GM10248 (cell line): ENCODE measurements at regions not wholly inside any gene's neighbourhood (a gene's known extent, or its start where the extent isn't known, plus 50 kb on each side); places are given as distances from the start of the nearest gene placed in this dataset.
A peak's percentile ranks its signal among the peaks of the same experiment; 100 is the strongest.

Source experiments
- CTCF ChIA-PET: fragments of 300-600 bp; sonication (Branson Sonifier 250); formaldehyde crosslinking; extraction: SDS; loops from one replicate; lab custom pipeline; 2021; ENCODE audit warnings: antibody characterized with exemption; lab: Yijun Ruan, JAX
- POLR2A ChIA-PET: fragments of 350-650 bp; sonication (Branson Sonifier 250); formaldehyde crosslinking; extraction: SDS; loops from one replicate; lab custom pipeline; 2020; ENCODE audit warnings: antibody characterized with exemption; lab: Yijun Ruan, JAX
- DNase-seq: peaks from one replicate; pipeline ENCODE4 v3.0.0; 2012; ENCODE audit errors: extremely low spot score
- CTCF ChIP-seq: IDR thresholded peaks from 2 replicates; pipeline ENCODE4 v1.5.1; 2012; ENCODE audit warnings: mild to moderate bottlenecking, low read depth; ENCODE audit errors: extremely low read depth, missing control alignments, control extremely low read depth

GRCh38 chr13:73428137-73428536 is 369.3 kb downstream of the KLF5 start:
- POLR2A ChIA-PET, result no interaction called here
- CTCF ChIA-PET, result no interaction called here
- no peak for DNase-seq
- no peak for TF ChIP-seq CTCF

GRCh38 chr13:73422973-73423372 is 364.2 kb downstream of the KLF5 start:
- ChIA-PET POLR2A (no interaction called here), CTCF (interaction anchor here (0.9 to 1.3 kb wide), 2 partner anchors 15 to 22 kb away, joined by 3 read pairs; no protein-coding TSS in a partner anchor)
- DNase-seq, result no peak
- TF ChIP-seq CTCF, result no peak

- ChIA-PET CTCF (interaction anchor here (1.1 to 1.2 kb wide), 2 partner anchors 10 to 21 kb away, joined by 3 to 6 read pairs; no protein-coding TSS in a partner anchor), POLR2A (no interaction called here)
- no peak for DNase-seq
- no peak for TF ChIP-seq CTCF
Observed at GRCh38 chr13:73421310-73421912, 362.6 kb downstream of the KLF5 start.

GRCh38 chr13:73419186-73419585 is 360.4 kb downstream of the KLF5 start:
- DNase-seq, result no peak
- POLR2A ChIA-PET, result no interaction called here
- CTCF ChIA-PET, result no interaction called here
- no peak for TF ChIP-seq CTCF

GRCh38 chr13:73417012-73417615 is 358.3 kb downstream of the KLF5 start:
- CTCF ChIA-PET, result interaction anchor here (1.6 kb wide), 1 partner anchor 9 kb away, joined by 4 read pairs; no protein-coding TSS in a partner anchor
- POLR2A ChIA-PET, result no interaction called here
- peak; percentile 13 for DNase-seq
- peak; percentile 8 for TF ChIP-seq CTCF

- ChIA-PET POLR2A (no interaction called here), CTCF (no interaction called here)
- TF ChIP-seq CTCF, result no peak
- no peak for DNase-seq
Observed at GRCh38 chr13:73416093-73416492, 357.3 kb downstream of the KLF5 start.
